NCI-H446 (cell line): ENCODE measurements at regions not wholly inside any gene's neighbourhood (a gene's known extent, or its start where the extent isn't known, plus 50 kb on each side); places are given as distances from the start of the nearest gene placed in this dataset.
A peak's percentile ranks its signal among the peaks of the same experiment; 100 is the strongest.

Experiments
- DNase-seq, 2 experiments: peaks; one replicate each; lab custom pipeline; 2025; lab: John Stamatoyannopoulos, UW

DNA sequence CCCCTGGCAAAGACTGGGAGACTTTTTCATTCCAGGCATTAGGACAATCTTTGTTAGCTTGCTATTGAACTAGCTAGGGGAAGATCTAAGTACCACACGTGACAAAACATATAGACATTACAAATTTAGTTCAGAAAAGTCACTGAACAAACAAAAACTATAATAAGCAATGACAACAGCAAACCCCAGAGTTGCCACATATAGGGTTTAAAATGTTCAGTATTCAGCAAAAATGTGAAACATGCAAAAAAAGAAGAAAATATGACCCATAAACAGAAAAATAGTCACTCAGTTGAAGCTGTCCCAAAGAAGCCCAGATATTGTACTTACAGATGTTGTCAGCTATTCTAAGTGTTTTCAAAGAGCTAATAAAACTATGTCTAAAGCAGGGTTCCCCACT, 431.1 kb upstream of the CDH2 start:
- DNase-seq: no peak

DNA sequence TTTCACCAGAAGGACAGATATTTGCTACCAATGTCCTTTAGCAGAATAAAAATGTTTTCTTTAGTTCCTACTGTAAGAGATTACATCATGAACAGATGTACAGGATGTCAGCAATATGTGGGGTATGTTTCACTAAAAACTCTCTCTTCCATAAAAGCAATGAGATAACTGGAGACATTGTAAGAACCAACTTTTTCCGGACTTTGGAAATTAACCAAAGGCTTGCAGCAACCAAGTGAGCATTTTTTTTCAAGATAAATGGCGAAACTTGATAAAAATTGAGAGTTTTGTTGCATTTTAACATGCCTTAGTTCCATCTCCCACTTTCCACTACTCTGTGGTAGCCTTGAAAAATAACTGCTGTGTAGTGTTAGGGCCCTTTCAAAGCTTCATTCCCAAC, 429.8 kb upstream of the CDH2 start:
- DNase-seq: no peak

DNA sequence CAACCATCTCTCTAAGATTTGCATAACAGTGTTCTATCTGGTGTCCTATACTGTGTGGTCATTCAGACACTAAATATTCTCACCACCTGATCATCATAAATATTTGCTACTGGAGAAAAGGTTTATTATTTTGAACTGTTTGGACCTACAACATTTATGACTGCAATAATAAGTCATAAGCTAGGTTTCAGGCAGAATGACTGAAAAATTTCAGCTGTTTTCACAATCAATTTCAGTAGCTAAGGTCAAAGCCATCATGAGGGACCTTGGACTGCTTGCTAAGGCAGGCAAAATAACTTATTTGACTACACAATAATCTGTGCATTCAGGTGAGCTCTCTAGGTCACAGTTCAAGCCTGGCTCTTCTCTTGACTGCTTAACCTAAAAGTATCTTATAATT, 425.5 kb upstream of the CDH2 start:
- no peak for DNase-seq

DNA sequence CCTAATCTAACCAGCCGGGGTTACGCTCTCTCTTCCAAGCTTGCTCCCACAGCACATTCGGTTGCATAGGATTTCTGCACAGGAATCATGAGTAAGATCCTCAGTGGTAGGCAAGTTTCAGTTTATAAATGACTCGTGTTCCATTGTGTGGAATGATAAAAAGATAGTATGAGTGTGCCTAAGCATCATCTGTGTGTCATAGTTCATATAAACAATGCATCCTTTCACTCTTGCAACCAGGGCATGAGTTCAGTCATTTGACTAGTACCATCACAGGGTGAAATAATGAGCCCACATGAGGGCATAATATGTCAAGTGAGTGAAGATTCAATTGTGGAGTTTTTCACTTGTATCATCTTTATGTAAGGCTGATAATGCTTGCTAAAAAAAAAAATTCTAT, 417.1 kb upstream of the CDH2 start:
- DNase-seq: no peak

DNA sequence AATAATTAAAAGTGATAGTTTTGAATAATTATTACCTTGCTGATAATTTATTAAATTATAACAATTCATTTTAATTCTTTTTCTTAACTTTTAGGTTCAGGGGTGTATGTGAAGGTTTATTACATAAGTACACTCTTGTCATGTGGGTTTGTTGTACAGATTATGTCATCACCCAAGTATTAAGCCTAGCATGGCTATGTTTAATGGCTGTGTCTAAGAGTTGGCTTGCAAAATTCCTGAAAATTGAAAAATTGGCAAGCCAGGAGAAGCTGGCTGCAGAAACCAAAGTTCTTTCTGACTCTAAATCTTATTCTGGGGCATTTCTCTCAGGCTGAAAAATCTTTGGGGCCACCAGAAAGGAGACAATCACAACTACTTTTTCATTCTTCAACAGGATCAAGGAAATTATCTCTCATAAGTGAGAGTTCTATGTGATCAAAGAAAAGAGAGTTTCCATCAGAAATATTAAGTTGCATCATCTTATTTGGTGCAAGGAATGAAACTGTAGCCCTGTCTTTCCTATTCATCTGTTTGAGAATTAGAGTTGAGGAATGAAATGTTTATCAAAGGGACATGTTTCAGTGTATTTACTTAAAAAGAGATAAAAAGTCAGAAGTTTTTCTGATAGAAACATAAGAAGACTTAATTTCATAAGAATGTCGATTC, 412.1 kb upstream of the CDH2 start:
- DNase-seq: no peak

DNA sequence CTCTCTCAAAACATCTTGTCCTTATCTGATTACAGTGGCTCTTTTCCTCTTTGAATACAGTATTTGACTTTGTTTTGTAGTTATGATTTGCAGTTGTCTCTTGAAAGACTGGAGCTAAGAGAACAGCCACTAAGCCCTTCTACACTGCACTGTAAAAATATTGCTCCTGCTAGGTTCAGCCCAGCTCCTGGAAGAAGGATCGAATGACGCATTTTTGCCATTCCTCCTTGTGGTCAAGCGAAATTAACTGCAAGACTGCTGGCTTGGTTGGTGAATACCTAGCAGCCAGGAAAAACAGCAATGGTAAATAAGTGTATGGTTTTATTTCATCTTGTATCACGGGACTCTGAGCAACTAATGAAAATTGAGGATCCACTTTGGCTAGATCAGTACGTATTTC, 407.8 kb upstream of the CDH2 start:
- no peak for DNase-seq

DNA sequence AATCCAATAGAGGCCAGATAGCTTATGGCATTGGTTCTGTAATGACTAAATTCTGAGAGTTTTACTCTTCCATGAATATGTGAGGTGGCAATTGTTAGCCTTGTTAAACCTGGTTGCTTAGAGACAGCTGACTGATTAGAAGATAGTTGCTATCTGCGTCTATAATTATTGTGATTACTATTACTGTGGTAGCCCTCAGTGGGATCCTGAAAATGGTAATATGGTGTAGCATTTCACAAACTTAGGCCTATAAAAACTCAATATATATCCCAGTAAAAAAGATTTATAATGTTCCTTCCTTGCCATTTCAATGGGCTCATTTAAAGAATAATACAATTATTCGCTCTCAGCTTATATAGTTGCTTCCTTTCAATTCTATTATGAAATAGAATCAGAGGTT, 405.8 kb upstream of the CDH2 start:
- no peak for DNase-seq

DNA sequence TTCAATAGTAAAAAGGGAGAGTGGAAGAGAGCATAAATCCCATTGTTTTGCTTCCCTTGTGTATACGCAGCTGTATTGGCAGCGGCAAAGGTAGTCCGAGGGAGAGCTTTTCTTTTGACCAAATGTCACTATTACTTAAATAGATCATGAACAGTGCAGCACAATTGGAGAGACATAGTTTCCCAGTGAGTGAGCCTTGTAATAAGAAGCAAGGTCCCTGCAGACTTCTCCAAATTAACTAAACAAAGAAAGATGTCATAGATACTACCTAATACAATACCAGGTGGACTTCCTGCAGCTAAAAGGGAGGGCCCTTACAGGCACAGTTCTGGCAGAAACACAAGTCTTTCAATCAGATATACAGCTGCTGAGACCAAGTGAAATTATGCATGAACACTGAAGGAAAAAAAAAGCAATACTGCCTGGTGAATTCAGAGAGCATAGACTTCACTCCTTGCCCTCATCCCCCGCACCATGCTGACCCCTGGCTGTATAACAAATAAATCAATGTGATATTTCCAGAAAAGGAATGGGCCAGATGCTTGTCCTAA, 404.7 kb upstream of the CDH2 start:
- no peak for DNase-seq

DNA sequence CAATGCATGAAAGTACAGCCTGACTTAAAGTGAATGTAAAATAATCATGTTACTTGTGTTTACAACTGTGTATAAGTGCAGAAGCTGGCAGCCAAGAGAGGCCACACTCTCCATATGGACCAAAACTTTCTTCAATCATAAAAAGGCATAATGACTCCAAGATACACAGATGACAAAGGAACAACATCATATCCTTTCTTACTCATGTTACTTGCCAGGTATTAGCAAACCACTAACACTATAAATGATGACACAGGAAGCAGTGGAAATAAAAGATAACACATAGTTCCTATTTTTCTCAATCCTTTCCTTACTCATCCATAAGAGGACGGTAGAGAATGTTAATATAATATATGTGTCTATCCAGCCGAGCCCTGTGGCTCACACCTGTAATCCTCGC, 400.0 kb upstream of the CDH2 start:
- no peak for DNase-seq

DNA sequence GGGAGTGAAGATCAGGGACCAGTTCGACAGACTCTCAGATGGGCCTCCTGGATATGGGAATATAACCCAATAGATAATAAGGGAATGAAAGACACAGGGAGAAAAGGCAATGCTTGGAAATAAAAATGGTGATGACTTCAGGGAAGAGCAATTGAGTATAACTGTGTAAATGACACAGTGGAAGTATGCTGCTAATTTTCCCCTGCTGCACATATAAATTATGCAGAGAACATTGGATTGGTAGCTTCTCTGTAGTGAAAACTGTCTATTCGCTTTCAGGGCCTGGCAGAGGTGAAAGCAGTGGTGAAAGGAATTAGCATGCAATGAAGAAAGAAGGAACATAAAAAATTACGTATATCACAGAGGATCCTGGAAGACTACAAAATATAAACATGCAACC, 398.2 kb upstream of the CDH2 start:
- DNase-seq: no peak

DNA sequence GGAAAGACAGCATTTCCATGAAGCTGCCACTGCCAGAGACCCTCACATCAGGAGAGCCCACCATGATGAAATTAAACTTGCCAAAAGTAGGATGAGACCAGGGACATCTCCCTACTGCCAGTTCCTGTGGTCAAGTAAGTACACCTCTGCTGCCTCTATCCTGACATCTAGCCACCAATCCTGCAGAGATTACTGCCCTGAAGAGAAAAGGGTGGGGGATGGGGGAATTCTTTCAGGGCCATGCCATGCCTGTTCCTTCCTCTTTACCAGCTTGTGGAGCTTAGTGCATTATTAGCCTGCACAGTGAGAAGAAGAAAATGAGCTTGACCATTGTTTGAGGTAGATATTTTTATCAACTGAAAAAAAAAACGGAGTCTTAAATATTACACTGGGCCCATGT, 397.2 kb upstream of the CDH2 start:
- DNase-seq: no peak

DNA sequence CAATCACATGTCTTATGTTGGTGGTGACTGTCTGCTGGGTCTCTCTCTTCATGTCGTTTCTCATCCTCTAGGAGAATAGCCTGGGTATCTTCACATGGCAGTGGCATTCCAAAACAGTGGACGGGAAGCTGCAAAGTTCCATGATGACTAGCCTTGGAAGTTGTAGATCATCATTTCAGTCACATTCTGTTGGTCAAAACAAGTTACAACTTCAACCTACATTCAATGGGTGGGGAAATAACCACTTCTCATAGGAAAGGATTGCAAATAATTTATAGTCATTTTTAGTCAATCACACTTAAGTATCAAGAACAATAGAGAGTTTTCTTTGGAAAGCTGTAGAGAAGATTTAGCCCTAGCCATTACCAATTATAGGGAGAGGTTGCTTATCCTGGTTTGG, 395.0 kb upstream of the CDH2 start:
- DNase-seq: no peak

DNA sequence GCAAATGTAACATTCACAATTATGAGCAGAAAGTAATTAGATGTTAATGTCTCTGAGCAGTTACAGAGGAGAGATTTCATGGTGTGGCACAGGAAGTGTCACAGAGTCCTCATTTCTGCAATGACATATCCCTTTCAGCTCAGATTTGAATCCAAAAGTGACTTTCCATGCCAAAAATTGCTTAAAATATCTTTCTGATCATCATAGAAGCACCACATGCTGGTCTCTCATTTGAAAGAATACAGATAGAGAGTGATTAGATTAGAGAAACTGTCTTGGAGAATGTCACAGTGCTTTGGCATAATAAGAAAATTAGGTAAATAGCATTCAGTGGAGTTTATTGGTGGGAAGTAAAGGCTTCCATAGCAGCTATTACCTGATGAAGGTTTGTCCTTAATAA, 383.4 kb upstream of the CDH2 start:
- DNase-seq: no peak

DNA sequence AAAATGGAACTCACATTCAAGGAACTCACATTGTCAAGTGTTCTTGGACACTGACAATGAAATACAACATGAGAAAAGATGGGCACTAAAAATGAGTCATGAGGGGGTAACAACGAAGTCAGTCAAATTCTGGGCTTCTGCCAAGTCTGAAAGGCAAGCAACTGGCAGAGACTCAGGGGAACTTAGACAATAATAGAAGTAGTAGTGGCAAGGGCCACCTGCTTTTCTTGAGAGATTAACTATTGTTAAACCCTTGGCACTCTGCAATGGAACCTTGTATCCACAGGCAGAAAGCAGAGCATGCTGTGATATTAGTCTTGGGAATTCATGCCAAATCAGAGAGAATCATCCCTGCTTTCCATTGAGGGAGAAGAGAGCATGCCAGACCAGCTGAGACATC, 382.6 kb upstream of the CDH2 start:
- peak in 1 of 2 experiments; percentile 20 for DNase-seq

DNA sequence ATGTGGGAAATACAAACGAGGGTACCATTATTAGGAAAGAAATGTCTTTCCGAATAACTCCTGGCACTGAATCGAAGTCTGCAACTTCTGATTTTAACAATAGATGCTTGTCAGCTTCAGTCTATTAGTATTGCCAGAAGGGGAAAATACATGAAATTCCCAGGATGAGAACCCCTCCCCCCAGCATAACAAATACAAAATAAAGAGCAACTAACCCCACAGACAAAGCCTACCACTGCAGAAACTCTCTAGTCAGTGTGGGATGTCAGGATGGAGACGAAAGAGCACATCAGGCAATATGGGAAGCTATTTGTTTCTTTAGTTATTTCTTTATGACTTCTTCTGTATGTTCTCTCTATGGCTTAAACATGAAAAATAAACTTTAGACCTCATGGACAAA, 365.0 kb upstream of the CDH2 start:
- DNase-seq: no peak

DNA sequence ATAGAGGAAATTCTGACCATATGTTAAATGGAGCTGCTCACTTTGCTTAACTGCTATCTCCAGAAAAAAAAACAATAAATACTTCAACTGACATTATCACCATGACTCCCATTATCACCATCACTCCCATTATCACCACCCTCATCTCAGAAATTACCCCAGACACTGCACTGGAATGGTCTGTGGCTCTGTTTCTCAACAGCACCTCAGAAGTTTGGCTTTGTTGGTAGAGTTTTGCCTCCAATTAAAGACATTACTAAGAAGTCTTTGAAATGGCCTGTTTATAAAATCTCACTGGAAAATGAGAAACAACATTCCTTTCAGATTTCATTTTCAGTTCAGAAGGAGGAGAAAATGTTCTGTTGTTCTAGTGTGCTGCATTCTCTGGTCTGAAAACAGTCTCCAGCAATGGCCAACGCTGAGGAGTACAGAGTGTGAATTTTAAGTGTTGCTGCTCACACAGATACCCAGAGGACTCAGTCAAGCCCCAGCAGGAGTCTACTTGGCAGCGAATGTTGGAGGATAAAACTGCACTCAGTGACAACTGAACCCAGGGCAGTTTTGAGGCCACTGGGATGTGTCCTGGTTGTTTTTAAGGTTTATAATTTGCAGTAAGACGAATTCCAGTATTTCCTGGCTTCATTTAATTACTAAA, 364.5 kb upstream of the CDH2 start:
- no peak for DNase-seq

DNA sequence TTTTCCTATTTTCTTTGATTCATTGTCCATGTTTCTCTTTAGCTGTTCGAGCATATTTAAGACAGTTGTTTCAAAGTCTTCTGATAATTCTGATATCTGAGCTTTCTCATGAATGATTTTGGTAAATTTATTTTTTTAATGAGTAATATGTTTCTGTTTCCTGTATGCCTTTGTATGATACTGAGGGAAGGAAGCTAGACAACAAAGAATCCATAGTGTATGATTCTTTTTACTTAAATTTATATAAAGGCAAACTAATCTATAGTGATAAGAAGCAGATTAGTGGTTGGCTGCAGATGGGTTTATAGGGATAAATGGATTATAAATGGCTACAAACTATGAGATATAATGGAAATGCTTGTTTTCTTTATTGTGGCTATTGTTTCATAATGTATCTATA, 352.7 kb upstream of the CDH2 start:
- DNase-seq: no peak

DNA sequence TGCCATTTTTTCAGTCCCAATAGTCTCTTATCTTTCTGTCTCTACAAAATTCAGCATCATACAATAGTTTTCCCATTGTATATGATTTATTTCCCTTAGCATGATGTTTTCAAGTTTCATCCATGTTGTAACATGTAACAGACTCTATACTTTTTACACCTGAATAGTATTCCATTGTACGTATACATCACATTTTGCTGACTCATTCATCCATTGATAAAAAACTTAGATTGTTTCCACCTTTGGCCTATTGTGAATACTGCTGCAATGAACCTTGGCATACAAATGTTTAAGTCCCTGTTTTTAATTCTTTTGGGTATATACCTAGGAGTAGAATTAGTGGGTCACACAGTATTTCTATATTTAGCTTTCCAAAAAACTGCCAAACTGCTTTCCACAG, 349.3 kb upstream of the CDH2 start:
- DNase-seq: no peak

DNA sequence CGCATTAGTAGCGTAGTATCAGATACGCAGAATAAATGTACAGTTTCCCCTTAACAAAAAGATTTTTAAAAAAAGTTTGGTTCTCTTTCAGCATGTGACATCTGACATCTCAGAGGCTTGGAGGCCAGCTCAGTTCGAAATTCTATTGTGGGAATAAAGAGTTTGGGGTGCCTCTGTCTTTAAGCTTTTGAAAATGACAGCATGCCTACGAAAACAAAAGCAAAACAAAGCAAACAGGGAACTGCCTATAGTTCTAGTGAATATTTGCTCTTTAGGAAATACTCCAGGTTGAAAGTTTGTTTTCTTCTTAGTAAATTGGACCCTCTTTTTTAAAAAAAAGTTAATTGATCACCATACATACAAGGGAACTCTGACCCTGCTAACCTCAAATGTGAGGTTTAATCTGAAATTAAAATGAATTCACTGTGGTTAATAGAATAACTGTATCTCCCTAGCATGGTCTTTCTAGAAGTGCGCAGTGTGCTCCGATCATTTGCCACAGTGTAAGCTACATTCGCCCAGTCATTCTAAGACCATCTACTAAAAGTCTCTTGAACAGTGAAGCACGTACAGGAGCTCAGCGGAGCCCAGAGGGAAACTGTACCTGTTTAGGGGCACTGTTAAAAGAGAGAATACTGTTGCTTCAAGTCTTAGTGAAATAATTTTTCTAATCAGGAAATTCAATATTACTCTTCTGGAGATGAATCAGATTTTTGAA, 347.0 kb upstream of the CDH2 start:
- no peak for DNase-seq

DNA sequence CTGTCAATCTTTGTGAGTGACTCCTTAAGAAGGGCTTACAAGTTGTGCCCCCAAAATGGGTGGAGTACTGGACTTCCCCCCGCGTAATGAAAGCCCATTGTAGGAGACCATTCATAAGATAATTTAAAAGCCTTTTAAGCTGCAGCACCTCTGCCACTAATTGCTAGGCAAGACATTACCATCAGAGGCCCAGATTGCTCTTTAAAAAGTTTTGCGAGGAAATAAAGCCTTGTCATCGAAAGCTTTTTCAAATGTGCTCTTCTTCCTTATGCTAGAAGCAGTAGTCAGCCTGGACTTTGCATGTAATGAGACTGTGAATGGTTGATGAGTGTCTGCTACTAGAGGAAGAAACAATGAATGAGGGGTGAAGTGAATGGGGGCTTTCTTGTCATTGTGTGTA, 345.3 kb upstream of the CDH2 start:
- DNase-seq: no peak

DNA sequence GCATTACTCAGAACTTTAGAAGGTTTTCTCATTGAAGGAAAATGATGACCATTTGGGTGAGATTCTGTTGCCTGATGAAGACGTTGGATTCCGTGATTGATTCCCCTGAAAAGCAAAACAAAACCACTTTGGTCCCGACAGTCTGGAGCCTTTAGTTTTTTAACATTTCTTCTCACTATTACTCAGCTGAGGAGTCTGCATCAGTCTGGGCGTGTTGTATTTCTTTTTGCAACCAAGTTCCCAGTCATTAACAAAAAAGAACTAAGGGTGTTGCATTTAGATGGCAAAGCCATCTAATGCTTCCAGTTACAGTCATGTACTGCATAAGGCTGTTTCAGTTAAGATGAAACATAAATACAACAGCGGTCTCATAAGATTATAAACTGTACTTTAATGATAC, 343.1 kb upstream of the CDH2 start:
- no peak for DNase-seq

DNA sequence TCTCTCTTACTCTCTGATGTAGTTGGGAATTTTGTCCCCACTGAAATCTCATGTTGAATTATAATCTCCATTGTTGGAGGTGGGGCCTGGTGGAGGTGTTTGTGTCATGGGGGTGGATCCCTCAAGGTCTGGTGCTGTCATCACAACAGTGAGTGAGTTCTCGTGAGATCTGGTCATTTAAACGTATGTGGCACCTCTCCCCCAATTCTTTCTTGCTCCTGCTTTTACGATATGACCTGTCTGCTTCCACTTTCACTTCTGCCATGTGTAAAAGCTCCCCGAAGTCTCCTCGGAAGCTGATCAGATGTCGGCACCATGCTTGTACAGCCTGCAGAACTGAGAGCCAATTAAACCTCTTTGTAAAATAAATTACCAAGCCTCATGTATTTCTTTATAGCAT, 337.8 kb upstream of the CDH2 start:
- no peak for DNase-seq

DNA sequence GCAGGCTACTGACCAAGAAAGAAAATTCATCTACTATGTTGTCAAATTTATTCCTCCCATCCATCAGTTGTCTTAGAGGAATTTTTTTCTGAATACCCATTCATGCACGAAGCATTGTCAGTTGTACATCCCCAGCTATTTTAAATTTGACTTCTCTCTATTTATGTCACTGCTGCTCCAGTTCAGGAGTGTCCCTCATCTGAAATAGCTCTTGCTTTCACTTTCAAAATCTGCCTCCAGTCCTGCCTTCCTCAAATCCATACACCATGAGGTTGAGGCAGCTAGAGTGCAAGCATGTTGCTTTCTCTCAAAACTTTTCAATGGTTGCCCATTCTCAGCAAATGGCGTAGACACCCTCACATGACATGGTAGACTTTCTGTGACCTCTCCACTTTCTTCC, 335.4 kb upstream of the CDH2 start:
- no peak for DNase-seq
